ENCODE measurements at regions not wholly inside any gene's neighbourhood (a gene's known extent, or its start where the extent isn't known, plus 50 kb on each side); places are given as distances from the start of the nearest gene placed in this dataset.

GRCh38 chr1:229846351-229846750 is 220.3 kb downstream of the URB2 start:
- Histone ChIP-seq H3K27me3 (no peaks in the 10 kb centered on the region), H3K4me1 (peaks cover 8 to 26% (median 15%) of the 10 kb centered on the region in 4 donors), H3K9me3 (no peaks in the 10 kb centered on the region), H3K4me3 (no peak overlapping the region), H3K36me3 (no peaks in the 10 kb centered on the region), H3K27ac (no peak overlapping the region)
- intact Hi-C loops (cut with DNase I; ENCODE audit: low total_unique reads): no loop called here
- no peak for TF ChIP-seq EP300 (IDR thresholded peaks at IDR 0.05)
- TF ChIP-seq POLR2AphosphoS5 (IDR thresholded peaks at IDR 0.05): no peak
- TF ChIP-seq CTCF (IDR thresholded peaks at IDR 0.05): no peak
- TF ChIP-seq POLR2A (IDR thresholded peaks at IDR 0.05): no peak
- no peak for DNase-seq
- 77 to 89% (median 87%) methylated on average over 5 of the region's 5 CpGs for WGBS, 5 donors

- no peaks in the 10 kb centered on the region for H3K27me3 ChIP-seq
- H3K27ac ChIP-seq: no peak overlapping the region
- intact Hi-C loops (cut with DNase I; ENCODE audit: low total_unique reads): no loop called here
- peaks cover 8 to 18% (median 9%) of the 10 kb centered on the region in 4 donors for H3K4me1 ChIP-seq
- DNase-seq: peak in 1 of 2 donors; percentile 54
- H3K4me3 ChIP-seq: no peak overlapping the region
- WGBS, 5 donors: 73 to 80% (median 75%) methylated on average over 9 of the region's 9 CpGs
- H3K36me3 ChIP-seq: no peaks in the 10 kb centered on the region
- TF ChIP-seq CTCF (IDR thresholded peaks at IDR 0.05): peak in 2 of 7 experiments; percentile 17 to 31
- no peak for TF ChIP-seq EP300 (IDR thresholded peaks at IDR 0.05)
- TF ChIP-seq POLR2AphosphoS5 (IDR thresholded peaks at IDR 0.05): no peak
- no peaks in the 10 kb centered on the region for H3K9me3 ChIP-seq
Observed at GRCh38 chr1:229848752-229849677, 218.0 kb upstream of the GALNT2 start.

- no peaks in the 10 kb centered on the region for H3K36me3 ChIP-seq
- DNase-seq: no peak
- TF ChIP-seq CTCF (IDR thresholded peaks at IDR 0.05) (no peak), POLR2A (IDR thresholded peaks at IDR 0.05) (no peak), EP300 (IDR thresholded peaks at IDR 0.05) (no peak), POLR2AphosphoS5 (IDR thresholded peaks at IDR 0.05) (no peak)
- no peaks in the 10 kb centered on the region for H3K4me1 ChIP-seq
- intact Hi-C loops (cut with DNase I; ENCODE audit: low total_unique reads): no loop called here
- 84 to 92% (median 89%) methylated on average over 3 to 6 of the region's 6 CpGs for WGBS, 5 donors
- H3K27me3 ChIP-seq: no peaks in the 10 kb centered on the region
- no peak overlapping the region for H3K4me3 ChIP-seq
- no peaks in the 10 kb centered on the region for H3K9me3 ChIP-seq
- no peak overlapping the region for H3K27ac ChIP-seq
Observed at GRCh38 chr1:229851511-229851910, 215.5 kb upstream of the GALNT2 start.

- intact Hi-C loops (cut with DNase I; ENCODE audit: low total_unique reads): no loop called here
Observed at GRCh38 chr1:229853751-229854150, 213.3 kb upstream of the GALNT2 start.

More at GRCh38 chr1:229853751-229854150, 213.3 kb upstream of the GALNT2 start:
- no peaks in the 10 kb centered on the region for H3K9me3 ChIP-seq
- H3K27me3 ChIP-seq: no peaks in the 10 kb centered on the region
- no peak overlapping the region for H3K27ac ChIP-seq
- no peaks in the 10 kb centered on the region for H3K36me3 ChIP-seq
- 79 to 95% (median 84%) methylated on average over 3 of the region's 3 CpGs for WGBS, 5 donors
- DNase-seq: no peak
- TF ChIP-seq EP300 (IDR thresholded peaks at IDR 0.05): no peak
- TF ChIP-seq POLR2A (IDR thresholded peaks at IDR 0.05): no peak
- TF ChIP-seq POLR2AphosphoS5 (IDR thresholded peaks at IDR 0.05): no peak
- TF ChIP-seq CTCF (IDR thresholded peaks at IDR 0.05): no peak
- H3K4me3 ChIP-seq: no peak overlapping the region
- H3K4me1 ChIP-seq: no peaks in the 10 kb centered on the region

All from stomach (tissue), 8 donors.